KMS-11 (cell line): ENCODE measurements at regions not wholly inside any gene's neighbourhood (a gene's known extent, or its start where the extent isn't known, plus 50 kb on each side); places are given as distances from the start of the nearest gene placed in this dataset.
"Not testable (repeated sequence)": the region's sequence is repeated elsewhere in the genome, so short reads cannot be mapped to it uniquely, and the experiment has no call there.

Experiments used
- H2AFZ ChIP-seq: fragments of 200-600 bp; sonication (generic); 2 replicates; pipeline ENCODE4 v1.6.1; 2016; ENCODE audit warnings: antibody characterized with exemption, mixed run types, low read depth
- H3K27ac ChIP-seq: fragments of 200-600 bp; sonication (generic); 2 replicates; pipeline ENCODE4 v1.6.1; 2016; ENCODE audit warnings: mild to moderate bottlenecking, mixed run types
- H3K27me3 ChIP-seq: fragments of 200-600 bp; sonication (generic); 2 replicates; pipeline ENCODE4 v1.6.1; 2017; ENCODE audit warnings: mild to moderate bottlenecking, low read depth, mixed run types, moderate library complexity; ENCODE audit not compliant: insufficient read depth
- H3K36me3 ChIP-seq: fragments of 200-600 bp; sonication (generic); 2 replicates; pipeline ENCODE4 v1.6.1; 2017; ENCODE audit warnings: mild to moderate bottlenecking, mixed run types; ENCODE audit not compliant: insufficient read depth
- H3K4me1 ChIP-seq: fragments of 200-600 bp; sonication (generic); 2 replicates; pipeline ENCODE4 v1.6.1; 2016; ENCODE audit warnings: mild to moderate bottlenecking, low read depth, mixed run types; ENCODE audit not compliant: poor library complexity, severe bottlenecking
- H3K4me2 ChIP-seq: fragments of 200-600 bp; sonication (generic); 2 replicates; pipeline ENCODE4 v1.7.0; 2016; ENCODE audit warnings: mild to moderate bottlenecking, mixed run types
- H3K4me3 ChIP-seq: fragments of 200-600 bp; sonication (generic); IDR thresholded peaks from 2 replicates; pipeline ENCODE4 v1.6.1; 2017; ENCODE audit warnings: low read depth, low read length, mixed read lengths; ENCODE audit not compliant: insufficient read depth
- H3K79me2 ChIP-seq: fragments of 200-600 bp; sonication (generic); 2 replicates; pipeline ENCODE4 v1.6.1; 2016; ENCODE audit warnings: low read depth, mixed run types; ENCODE audit not compliant: insufficient read depth
- H3K9ac ChIP-seq: fragments of 200-600 bp; sonication (generic); 2 replicates; pipeline ENCODE4 v1.6.1; 2016; ENCODE audit warnings: mild to moderate bottlenecking, mixed run types
- H4K20me1 ChIP-seq: fragments of 200-600 bp; sonication (generic); 2 replicates; pipeline ENCODE4 v1.6.1; 2016; ENCODE audit warnings: mild to moderate bottlenecking, mixed run types; ENCODE audit not compliant: insufficient read depth
- CTCF ChIP-seq: fragments of 200-600 bp; sonication (generic); conservative IDR thresholded peaks from 2 replicates; pipeline ENCODE4 v1.6.1; 2017; ENCODE audit warnings: low read depth, mild to moderate bottlenecking, antibody characterized with exemption, low read length, moderate library complexity, mixed read lengths

- Histone ChIP-seq H3K9ac (no peak overlapping the region), H3K27ac (no peak overlapping the region), H3K4me1 (no peaks in the 10 kb centered on the region), H3K4me2 (no peak overlapping the region), H3K79me2 (no peaks in the 10 kb centered on the region), H3K27me3 (no peaks in the 10 kb centered on the region), H2AFZ (no peak overlapping the region), H3K4me3 (no peak overlapping the region), H4K20me1 (no peaks in the 10 kb centered on the region), H3K36me3 (no peaks in the 10 kb centered on the region)
- TF ChIP-seq CTCF = no peak
Measured at GRCh38 chr12:92394895-92395294, 249.2 kb upstream of the BTG1 start.

- no peak overlapping the region for H3K4me2 ChIP-seq
- H3K36me3 ChIP-seq = no peaks in the 10 kb centered on the region
- no peaks in the 10 kb centered on the region for H3K4me1 ChIP-seq
- H3K79me2 ChIP-seq = no peaks in the 10 kb centered on the region
- H3K27me3 ChIP-seq = no peaks in the 10 kb centered on the region
- no peak overlapping the region for H2AFZ ChIP-seq
- H3K9ac ChIP-seq = no peak overlapping the region
- H3K27ac ChIP-seq = no peak overlapping the region
- no peak overlapping the region for H3K4me3 ChIP-seq
- no peaks in the 10 kb centered on the region for H4K20me1 ChIP-seq
- no peak for TF ChIP-seq CTCF
Measured at GRCh38 chr12:92393504-92393903, 247.9 kb upstream of the BTG1 start.

- H3K4me1 ChIP-seq, H3K4me3 ChIP-seq, H3K27me3 ChIP-seq, H3K4me2 ChIP-seq, H3K79me2 ChIP-seq, H2AFZ ChIP-seq, H3K36me3 ChIP-seq, H3K27ac ChIP-seq, H4K20me1 ChIP-seq, H3K9ac ChIP-seq: not testable (repeated sequence)
Measured at GRCh38 chr12:92391726-92392125, 246.1 kb upstream of the BTG1 start.

- Histone ChIP-seq H3K27ac (no peak overlapping the region), H2AFZ (no peak overlapping the region), H3K36me3 (no peaks in the 10 kb centered on the region), H3K9ac (no peak overlapping the region), H3K4me2 (no peak overlapping the region), H3K27me3 (no peaks in the 10 kb centered on the region), H4K20me1 (no peaks in the 10 kb centered on the region), H3K4me3 (no peak overlapping the region), H3K79me2 (no peaks in the 10 kb centered on the region), H3K4me1 (no peaks in the 10 kb centered on the region)
- no peak for TF ChIP-seq CTCF
Measured at GRCh38 chr12:92389466-92389865, 243.8 kb upstream of the BTG1 start.

- Histone ChIP-seq H4K20me1 (no peaks in the 10 kb centered on the region), H3K4me3 (no peak overlapping the region), H3K27me3 (no peaks in the 10 kb centered on the region), H3K79me2 (no peaks in the 10 kb centered on the region), H3K4me1 (no peaks in the 10 kb centered on the region), H3K27ac (no peak overlapping the region), H3K9ac (no peak overlapping the region), H3K4me2 (no peak overlapping the region), H3K36me3 (no peaks in the 10 kb centered on the region), H2AFZ (no peak overlapping the region)
- no peak for TF ChIP-seq CTCF
Measured at GRCh38 chr12:92385296-92385695, 239.7 kb upstream of the BTG1 start.
